ENCODE measurements at regions not wholly inside any gene's neighbourhood (a gene's known extent, or its start where the extent isn't known, plus 50 kb on each side); places are given as distances from the start of the nearest gene placed in this dataset.

DNA sequence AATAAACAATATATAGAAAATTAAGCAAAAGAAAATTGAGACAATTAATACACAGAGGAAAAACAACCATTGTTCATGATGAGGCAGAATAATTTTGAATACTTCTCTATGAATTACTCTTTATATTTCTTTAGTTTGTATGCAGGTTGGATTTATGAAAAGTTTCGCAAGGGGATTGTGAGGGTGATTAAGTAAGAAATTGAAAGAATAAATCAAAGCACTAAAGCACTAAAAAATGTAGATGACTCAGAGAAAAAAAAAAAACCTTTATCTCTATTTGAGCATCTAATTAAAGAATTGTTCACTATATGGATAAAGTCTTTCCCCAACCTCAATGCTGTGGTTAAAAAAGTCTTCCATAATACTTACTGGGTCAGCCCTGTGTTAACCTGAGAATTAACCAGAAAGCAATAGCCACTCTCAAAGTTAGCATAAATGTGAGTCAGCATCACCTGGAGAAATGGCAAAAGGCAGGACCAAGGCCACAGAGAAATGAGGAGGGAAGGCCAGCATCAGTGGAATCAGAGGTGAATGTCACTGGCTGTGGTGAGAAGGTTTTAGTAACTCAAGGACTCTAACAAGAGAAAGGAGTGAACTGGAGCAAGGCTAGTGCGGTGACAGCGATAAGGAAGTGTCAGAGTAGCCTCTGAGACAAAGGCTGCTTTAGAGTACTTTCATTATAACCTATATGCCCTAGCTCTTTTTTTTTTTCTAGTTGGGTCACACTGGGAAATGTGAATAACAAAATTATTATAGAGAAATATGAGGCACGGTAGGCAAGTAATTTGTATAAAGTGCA lies 310.4 kb downstream of the KCNC2 start:
- ATAC-seq (no peak), DNase-seq (ENCODE audit: low spot score) (no peak)

DNA sequence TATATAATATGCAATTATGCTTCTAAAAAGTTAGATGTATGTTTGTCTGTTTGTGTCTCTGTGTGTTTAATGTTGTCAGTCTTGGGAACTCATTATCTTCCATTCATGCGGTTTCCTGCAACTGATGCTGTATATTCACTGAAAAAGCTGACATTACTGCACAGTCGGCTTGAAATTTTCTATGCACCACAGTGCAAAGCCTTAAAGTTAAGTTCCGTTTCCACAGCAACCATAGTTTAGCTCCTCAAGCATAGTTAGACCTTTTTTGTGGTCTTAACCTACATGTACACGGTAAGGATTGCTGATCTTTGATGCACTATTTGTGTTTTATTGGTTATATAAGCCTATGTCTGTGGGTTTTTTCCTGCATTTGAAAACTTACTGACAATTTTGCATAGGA lies 309.4 kb downstream of the KCNC2 start:
- ATAC-seq (no peak), DNase-seq (ENCODE audit: low spot score) (no peak)

GRCh38 chr12:74903522-74903921 lies 306.1 kb downstream of the KCNC2 start:
- ATAC-seq (no peak), DNase-seq (ENCODE audit: low spot score) (no peak)

- no peak for ATAC-seq
- no peak for DNase-seq (ENCODE audit: low spot score)
These were observed 303.4 kb downstream of the KCNC2 start for GRCh38 chr12:74906224-74906623.

DNA sequence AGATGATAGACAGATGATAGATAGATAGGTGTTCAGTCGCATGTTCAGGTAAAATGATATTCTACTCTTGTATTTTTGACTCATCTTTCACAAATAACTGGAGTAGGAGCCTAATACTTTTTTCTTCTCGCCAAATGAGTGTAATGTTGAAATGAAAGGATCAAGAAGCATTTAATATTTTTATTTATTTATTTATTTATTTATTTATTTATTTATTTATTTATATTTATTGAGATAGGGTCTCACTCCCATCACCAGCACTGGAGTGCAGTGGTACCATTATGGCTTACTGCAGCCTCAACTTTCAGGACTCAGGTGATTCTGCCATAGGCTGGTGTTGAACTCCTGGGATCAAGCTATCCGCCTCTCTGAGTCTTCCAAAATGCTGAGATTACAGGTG lies 298.8 kb downstream of the KCNC2 start:
- no peak for ATAC-seq
- no peak for DNase-seq (ENCODE audit: low spot score)

DNA sequence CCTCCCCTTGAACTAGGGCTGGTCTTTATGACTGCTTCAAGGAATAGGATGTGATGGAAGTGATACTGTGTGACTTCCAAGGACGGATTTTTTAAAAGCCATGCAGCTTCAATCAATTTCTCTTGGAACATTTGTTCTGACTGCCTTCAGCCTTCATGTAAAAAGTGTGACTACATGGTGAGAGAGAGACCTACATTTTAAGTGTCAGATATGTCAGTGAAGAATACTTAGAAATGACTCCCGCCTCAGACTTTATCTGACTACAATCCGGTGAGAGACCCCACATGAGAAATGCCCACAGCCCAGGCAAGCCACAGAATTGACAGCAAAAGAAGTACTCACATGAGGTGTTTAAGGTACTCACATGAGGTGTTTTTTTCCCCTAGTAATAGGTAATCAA lies 295.3 kb downstream of the KCNC2 start:
- ATAC-seq (no peak), DNase-seq (ENCODE audit: low spot score) (no peak)

- no peak for ATAC-seq
- no peak for DNase-seq (ENCODE audit: low spot score)
These were observed 293.9 kb downstream of the KCNC2 start for GRCh38 chr12:74915718-74916117.

- DNase-seq (ENCODE audit: low spot score) (no peak), ATAC-seq (no peak)
These were observed 291.9 kb downstream of the KCNC2 start for GRCh38 chr12:74917743-74918142.

GRCh38 chr12:74918291-74918690 lies 291.3 kb downstream of the KCNC2 start:
- no peak for ATAC-seq

DNA sequence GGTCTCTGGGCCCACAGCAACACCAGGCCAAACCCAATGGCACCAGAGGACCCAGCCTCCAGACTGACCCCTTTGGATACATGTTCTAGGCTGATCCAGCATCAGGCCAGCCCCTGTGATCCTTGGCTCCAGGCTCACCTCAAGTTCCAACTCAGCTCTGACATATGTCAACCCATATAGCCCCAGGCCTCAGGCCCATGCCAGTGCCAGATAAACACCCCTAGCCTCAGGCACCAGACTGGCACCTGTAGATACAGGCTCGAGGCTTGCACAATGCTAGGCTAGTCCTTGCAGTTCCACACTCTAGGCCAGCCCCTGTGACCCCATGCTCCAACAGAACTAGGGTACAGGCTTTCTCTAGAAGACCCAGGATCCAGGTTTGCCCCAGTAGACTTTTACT lies 287.5 kb downstream of the KCNC2 start:
- peak; percentile 22 for ATAC-seq
- DNase-seq (ENCODE audit: low spot score): no peak

More at GRCh38 chr12:74918291-74918690, 291.3 kb downstream of the KCNC2 start:
- DNase-seq (ENCODE audit: low spot score): no peak

DNA sequence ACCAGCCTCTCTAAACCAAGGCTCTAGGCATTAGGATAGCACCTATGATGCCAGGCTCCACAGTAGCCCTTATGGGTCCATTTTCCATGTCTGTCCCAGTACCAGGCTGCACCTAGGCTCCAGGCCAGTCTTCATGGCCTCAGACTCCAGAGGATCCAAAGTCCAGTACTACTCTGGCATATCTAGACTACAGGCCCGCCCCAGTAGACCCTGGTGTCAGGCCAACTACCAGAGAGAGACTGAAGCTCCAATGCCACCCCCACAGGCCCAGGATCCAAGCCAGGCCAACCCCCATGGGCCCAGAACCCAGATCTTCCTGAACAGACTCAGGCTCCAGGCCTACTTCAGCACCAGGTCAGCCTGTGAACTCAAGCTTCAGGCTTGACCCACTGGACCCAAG lies 287.0 kb downstream of the KCNC2 start:
- peak; percentile 51 for DNase-seq (ENCODE audit: low spot score)

DNA sequence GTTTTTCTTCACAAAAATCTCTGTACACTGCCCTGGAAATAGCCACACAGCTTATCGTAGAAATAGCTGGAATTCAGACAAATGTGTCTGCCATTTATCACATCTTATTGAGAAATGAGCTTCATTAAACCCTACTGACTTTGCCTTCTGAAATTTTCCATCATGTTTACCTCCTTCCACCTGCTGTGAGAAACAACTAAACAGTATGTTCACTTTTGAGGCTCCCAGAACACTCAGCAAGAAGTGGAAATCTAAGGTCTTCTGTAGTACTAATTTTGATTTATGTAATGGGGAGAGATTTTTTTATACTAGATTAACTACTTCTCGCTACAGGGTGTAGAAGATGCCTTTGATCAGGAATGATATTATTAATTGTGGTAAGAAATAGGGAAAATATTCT lies 268.0 kb downstream of the KCNC2 start:
- no peak for ATAC-seq
- no peak for DNase-seq (ENCODE audit: low spot score)

More for the DNA sequence above, 287.0 kb downstream of the KCNC2 start:
- peak; percentile 90 for ATAC-seq

DNA sequence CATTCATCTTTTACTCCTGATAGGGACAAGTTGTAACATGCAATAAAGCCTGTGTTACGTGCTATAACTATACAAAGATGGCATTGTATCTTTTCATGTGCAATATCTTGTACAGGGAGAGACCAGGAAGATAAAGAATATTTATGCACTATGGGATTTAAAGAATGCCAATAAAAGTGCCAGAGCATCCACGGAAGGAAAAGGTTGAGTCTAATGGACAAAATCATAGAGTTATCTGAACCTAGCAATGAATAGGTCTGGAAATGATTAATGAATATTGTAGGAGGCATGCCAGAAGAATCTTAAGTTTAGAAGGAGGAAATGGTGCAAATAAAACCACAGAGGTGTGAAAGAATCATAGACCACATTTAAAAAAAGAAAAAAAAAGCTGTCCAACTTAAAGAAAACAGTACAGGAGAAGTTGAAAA lies 263.9 kb downstream of the KCNC2 start:
- ATAC-seq: no peak

GRCh38 chr12:74953697-74954096 lies 255.9 kb downstream of the KCNC2 start:
- DNase-seq (ENCODE audit: low spot score) (no peak), ATAC-seq (peak; percentile 62)

More for the DNA sequence above, 263.9 kb downstream of the KCNC2 start:
- no peak for DNase-seq (ENCODE audit: low spot score)

GRCh38 chr12:74957231-74957630 lies 252.4 kb downstream of the KCNC2 start:
- ATAC-seq (no peak), DNase-seq (ENCODE audit: low spot score) (no peak)

- ATAC-seq (no peak), DNase-seq (ENCODE audit: low spot score) (no peak)
These were observed 252.0 kb downstream of the KCNC2 start for GRCh38 chr12:74957634-74958033.

DNA sequence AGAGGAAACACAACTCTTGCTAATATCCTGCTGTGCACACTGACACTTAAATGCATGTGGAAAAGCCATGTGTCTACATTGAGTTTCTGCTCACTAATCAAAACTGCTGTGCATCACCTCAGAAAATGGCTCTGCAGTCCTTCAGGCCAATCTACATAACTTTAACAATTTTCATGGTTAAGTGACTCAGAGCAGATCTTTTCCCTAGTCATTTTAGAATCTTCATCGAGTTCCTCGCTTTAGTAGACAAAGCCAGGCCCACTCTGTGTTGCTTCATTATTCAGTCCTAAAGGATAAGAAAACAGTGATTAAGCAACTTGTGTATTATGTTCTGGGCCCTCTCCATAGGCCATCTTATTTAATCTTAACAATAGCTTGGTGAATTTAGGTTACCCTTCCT lies 250.0 kb downstream of the KCNC2 start:
- ATAC-seq: no peak
- no peak for DNase-seq (ENCODE audit: low spot score)

GRCh38 chr12:74963304-74963703 lies 246.3 kb downstream of the KCNC2 start:
- DNase-seq (ENCODE audit: low spot score) (no peak), ATAC-seq (peak; percentile 51)

DNA sequence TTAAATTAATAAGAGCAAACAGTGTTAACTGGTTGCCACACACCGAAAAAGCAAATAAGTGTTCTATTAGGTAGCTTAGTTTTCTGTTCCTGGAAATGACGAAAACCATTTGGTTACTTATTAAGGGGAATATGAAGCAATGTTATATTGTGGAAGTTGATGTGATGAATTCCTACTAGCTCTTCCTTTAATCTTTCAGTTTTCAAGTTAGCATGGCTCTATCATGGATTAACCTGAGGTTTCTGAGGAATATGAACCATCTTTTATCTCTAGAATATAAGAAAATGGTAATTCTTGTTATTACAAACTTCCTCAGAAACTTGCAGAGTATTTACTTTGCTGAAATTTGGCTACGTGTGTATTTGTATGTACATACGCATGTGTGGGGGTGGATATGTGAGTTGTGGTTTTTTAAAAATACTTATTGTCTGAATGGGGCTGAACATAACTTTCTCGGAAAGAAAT lies 245.7 kb downstream of the KCNC2 start:
- ATAC-seq: peak; percentile 84
- DNase-seq (ENCODE audit: low spot score): no peak

GRCh38 chr12:74964390-74964789 lies 245.2 kb downstream of the KCNC2 start:
- ATAC-seq: peak; percentile 39
- DNase-seq (ENCODE audit: low spot score): no peak

DNA sequence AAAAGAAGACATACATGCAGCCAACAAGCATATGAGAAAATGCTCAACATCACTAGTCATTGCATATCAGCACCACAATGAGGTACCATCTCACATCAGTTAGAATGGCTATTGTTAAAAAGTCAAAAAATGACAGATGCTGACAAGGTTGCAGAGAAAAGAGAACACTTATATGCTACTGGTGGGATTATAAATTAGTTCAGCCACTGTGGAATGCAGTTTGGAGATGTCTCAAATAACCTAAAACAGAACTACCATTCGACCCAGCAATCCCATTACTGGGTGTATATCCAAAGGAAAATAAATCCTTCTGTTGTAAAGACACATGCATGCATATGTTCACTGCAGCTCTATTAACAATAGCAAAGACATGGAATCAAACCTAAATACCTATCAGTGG lies 238.4 kb downstream of the KCNC2 start:
- ATAC-seq (no peak), DNase-seq (ENCODE audit: low spot score) (no peak)

DNA sequence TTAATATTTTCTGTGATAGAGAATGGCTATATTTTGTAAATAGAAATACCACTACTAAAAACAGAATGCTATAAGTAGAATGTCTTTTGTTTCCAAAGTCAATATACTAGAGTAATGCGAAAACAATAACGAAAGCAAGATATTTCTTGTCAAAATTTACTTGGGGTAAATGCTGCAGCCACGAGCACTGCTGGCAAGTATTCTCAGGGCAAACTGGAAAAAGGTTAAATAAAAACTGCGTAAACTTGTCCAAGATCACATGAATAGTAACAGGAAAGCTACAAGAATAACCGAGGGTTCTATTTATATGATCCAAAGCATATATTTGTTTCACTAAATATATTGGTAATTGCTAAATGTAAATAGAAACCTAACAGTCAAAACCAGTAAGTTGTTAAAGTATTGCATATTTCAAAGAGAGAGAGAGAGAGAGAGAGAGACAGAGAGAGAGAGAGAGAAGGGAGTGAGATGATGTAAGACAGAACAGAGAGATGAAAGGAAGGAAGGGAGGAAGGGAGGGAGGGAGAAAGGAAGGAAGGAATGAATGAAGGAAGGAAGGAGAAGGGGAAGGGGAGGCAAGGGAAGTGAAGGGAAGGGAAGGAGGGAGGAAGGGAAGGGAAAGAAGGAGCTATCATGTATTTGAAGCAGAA lies 231.7 kb downstream of the KCNC2 start:
- DNase-seq (ENCODE audit: low spot score) (no peak), ATAC-seq (peak; percentile 70)
